PFSK-1 (cell line): ENCODE measurements at regions not wholly inside any gene's neighbourhood (a gene's known extent, or its start where the extent isn't known, plus 50 kb on each side); places are given as distances from the start of the nearest gene placed in this dataset.

Experiments
- POLR2AphosphoS5 ChIP-seq: IDR thresholded peaks from 2 replicates; pipeline ENCODE4 v1.6.1; 2012; ENCODE audit warnings: low read depth, mild to moderate bottlenecking, control low read depth, low read length, moderate library complexity
- SIN3A ChIP-seq: IDR thresholded peaks from 2 replicates; pipeline ENCODE4 v1.6.1; 2012; ENCODE audit warnings: mild to moderate bottlenecking, low read length, moderate library complexity, borderline replicate concordance; ENCODE audit not compliant: insufficient read depth

DNA sequence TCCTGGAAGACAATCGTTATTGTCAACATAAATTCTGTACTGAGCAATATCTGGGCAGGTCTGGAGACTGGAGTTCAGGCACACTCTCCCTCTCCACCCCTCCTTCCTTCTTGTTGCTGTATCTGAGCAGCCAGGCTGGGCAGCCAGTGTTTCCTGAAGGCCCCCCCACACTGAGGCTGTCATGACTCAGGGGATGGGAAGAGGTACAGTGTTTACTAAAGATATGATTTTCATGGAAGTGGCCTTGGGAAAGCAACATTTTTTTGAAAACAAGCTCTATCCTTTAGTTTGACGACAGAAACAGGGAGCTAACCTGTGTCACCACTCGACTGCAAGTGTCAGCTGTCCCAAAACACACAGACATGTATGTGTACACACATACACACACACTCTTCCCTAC lies 1485.4 kb upstream of the TMEM132C start:
- TF ChIP-seq POLR2AphosphoS5: no peak
- TF ChIP-seq SIN3A: no peak
